GM23338 (cell line): ENCODE measurements at regions not wholly inside any gene's neighbourhood (a gene's known extent, or its start where the extent isn't known, plus 50 kb on each side); places are given as distances from the start of the nearest gene placed in this dataset.

Source experiments
- ATAC-seq: fragments of 200-7000 bp; cut with Tn5 transposase; 3 replicates; pipeline ENCODE4 v1.9.1; 2020
- DNase-seq: peaks from one replicate; pipeline ENCODE4 v3.0.0-alpha.2; 2015; ENCODE audit warnings: low spot score
- H2AFZ ChIP-seq: fragments of 200-600 bp; sonication (generic); 2 replicates; pipeline ENCODE4 v1.8.0; 2016; ENCODE audit warnings: antibody characterized with exemption, mild to moderate bottlenecking, moderate library complexity
- H3F3A ChIP-seq: fragments of 200-600 bp; sonication (generic); replicated peaks from 2 replicates; pipeline ENCODE4 v1.8.0; 2017; ENCODE audit warnings: antibody characterized with exemption, mixed run types, low read depth
- H3K27ac ChIP-seq: fragments of 200-600 bp; sonication (generic); 2 replicates; pipeline ENCODE4 v1.6.1; 2016; ENCODE audit warnings: low read depth
- H3K27me3 ChIP-seq: fragments of 200-600 bp; sonication (generic); 2 replicates; pipeline ENCODE4 v1.8.0; 2016; ENCODE audit warnings: mild to moderate bottlenecking, mixed run types, moderate library complexity; ENCODE audit not compliant: insufficient read depth
- H3K36me3 ChIP-seq: fragments of 200-600 bp; sonication (generic); 2 replicates; pipeline ENCODE4 v1.8.0; 2016; ENCODE audit warnings: mild to moderate bottlenecking; ENCODE audit not compliant: insufficient read depth
- H3K4me1 ChIP-seq: fragments of 200-600 bp; sonication (generic); 2 replicates; pipeline ENCODE4 v1.8.0; 2016; ENCODE audit warnings: mild to moderate bottlenecking, moderate library complexity; ENCODE audit not compliant: insufficient read depth
- H3K4me2 ChIP-seq: fragments of 200-600 bp; sonication (generic); 2 replicates; pipeline ENCODE4 v1.7.1; 2017; ENCODE audit warnings: mixed run types
- H3K4me3 ChIP-seq: fragments of 200-600 bp; sonication (generic); 2 replicates; pipeline ENCODE4 v1.6.1; 2016; ENCODE audit warnings: mixed run types
- H3K79me2 ChIP-seq: fragments of 200-600 bp; sonication (generic); replicated peaks from 2 replicates; pipeline ENCODE4 v1.8.0; 2017; ENCODE audit warnings: mild to moderate bottlenecking; ENCODE audit not compliant: insufficient read depth
- H3K9me2 ChIP-seq: fragments of 200-600 bp; sonication (generic); 2 replicates; pipeline ENCODE4 v1.8.0; 2017; ENCODE audit not compliant: insufficient read depth
- H4K20me1 ChIP-seq: fragments of 200-600 bp; sonication (generic); replicated peaks from 2 replicates; pipeline ENCODE4 v1.8.0; 2017; ENCODE audit warnings: mild to moderate bottlenecking; ENCODE audit not compliant: insufficient read depth
- H3K27ac Mint-ChIP-seq: 2 replicates; pipeline ENCODE4 v1.8.0; 2020; ENCODE audit warnings: inconsistent platforms, mild to moderate bottlenecking, moderate library complexity, mixed read lengths
- H3K27me3 Mint-ChIP-seq: 3 replicates; pipeline ENCODE4 v1.8.0; 2022; ENCODE audit warnings: low read depth, mild to moderate bottlenecking, moderate library complexity, mixed read lengths, inconsistent platforms; ENCODE audit not compliant: insufficient read depth, poor library complexity
- H3K36me3 Mint-ChIP-seq: 3 replicates; pipeline ENCODE4 v1.8.0; 2021; ENCODE audit warnings: low read depth, mild to moderate bottlenecking, inconsistent platforms, moderate library complexity, mixed read lengths
- H3K4me1 Mint-ChIP-seq: 3 replicates; pipeline ENCODE4 v1.8.0; 2020; ENCODE audit warnings: mild to moderate bottlenecking, inconsistent platforms, mixed read lengths
- H3K4me3 Mint-ChIP-seq: 3 replicates; pipeline ENCODE4 v1.8.0; 2021; ENCODE audit warnings: moderate library complexity, mild to moderate bottlenecking, inconsistent platforms, mixed read lengths
- H3K9me3 Mint-ChIP-seq: 3 replicates; pipeline ENCODE4 v1.8.0; 2020; ENCODE audit warnings: moderate library complexity, mild to moderate bottlenecking, inconsistent platforms, mixed read lengths
- CREB1 ChIP-seq: fragments of 250-450 bp; sonication (Bioruptor Pico); IDR thresholded peaks from 2 replicates; pipeline ENCODE4 v1.5.0; 2020; ENCODE audit warnings: low read depth, mild to moderate bottlenecking, moderate library complexity
- EZH2 ChIP-seq: fragments of 200-600 bp; sonication (generic); IDR thresholded peaks from one replicate; pipeline ENCODE4 v1.8.0; 2017; ENCODE audit warnings: antibody characterized with exemption, mild to moderate bottlenecking, low read depth; ENCODE audit not compliant: unreplicated experiment
- EZH2phosphoT487 ChIP-seq: fragments of 200-600 bp; sonication (generic); IDR thresholded peaks from one replicate; pipeline ENCODE4 v1.8.1; 2018; ENCODE audit warnings: antibody characterized with exemption; ENCODE audit not compliant: unreplicated experiment
- JUNB ChIP-seq: IDR thresholded peaks from one replicate; pipeline ENCODE4 v1.6.1; 2016; ENCODE audit warnings: antibody characterized with exemption; ENCODE audit not compliant: unreplicated experiment
- POLR2AphosphoS5 ChIP-seq: IDR thresholded peaks from 2 replicates; pipeline ENCODE4 v1.6.1; 2016; ENCODE audit warnings: antibody characterized with exemption, low read depth
- STAT1 ChIP-seq: IDR thresholded peaks from one replicate; pipeline ENCODE4 v1.6.1; 2016; ENCODE audit warnings: antibody characterized with exemption; ENCODE audit not compliant: unreplicated experiment
- ZNF114 ChIP-seq: fragments of 250-450 bp; sonication (Bioruptor Pico); IDR thresholded peaks from 2 replicates; pipeline ENCODE4 v1.5.0; 2020; ENCODE audit warnings: mild to moderate bottlenecking, moderate library complexity
- ZNF331 ChIP-seq: fragments of 250-450 bp; sonication (Bioruptor Pico); IDR thresholded peaks from 2 replicates; pipeline ENCODE4 v1.5.0; 2020; ENCODE audit warnings: low read depth, mild to moderate bottlenecking, moderate library complexity
- TF ChIP-seq, protein P1 (sequence below): fragments of 250-450 bp; sonication (Bioruptor Pico); IDR thresholded peaks from 2 replicates; pipeline ENCODE4 v1.5.0; 2020; ENCODE audit warnings: mild to moderate bottlenecking, moderate library complexity
- TF ChIP-seq, protein P2 (sequence below), 2 experiments: fragments of 200-600 bp in 1 of 2; sonication (generic) in 1 of 2; conservative IDR thresholded peaks; 2 replicates each; pipeline versions ENCODE4 v1.5.1 to v1.6.1; 2016 to 2017; ENCODE audit warnings: antibody characterized with exemption in 2 of 2, low read depth in 2 of 2, mild to moderate bottlenecking in 2 of 2, moderate library complexity in 1 of 2
- TF ChIP-seq, protein P3 (sequence below): IDR thresholded peaks from one replicate; pipeline ENCODE4 v1.6.1; 2018; ENCODE audit warnings: antibody characterized with exemption; ENCODE audit not compliant: unreplicated experiment

DNA sequence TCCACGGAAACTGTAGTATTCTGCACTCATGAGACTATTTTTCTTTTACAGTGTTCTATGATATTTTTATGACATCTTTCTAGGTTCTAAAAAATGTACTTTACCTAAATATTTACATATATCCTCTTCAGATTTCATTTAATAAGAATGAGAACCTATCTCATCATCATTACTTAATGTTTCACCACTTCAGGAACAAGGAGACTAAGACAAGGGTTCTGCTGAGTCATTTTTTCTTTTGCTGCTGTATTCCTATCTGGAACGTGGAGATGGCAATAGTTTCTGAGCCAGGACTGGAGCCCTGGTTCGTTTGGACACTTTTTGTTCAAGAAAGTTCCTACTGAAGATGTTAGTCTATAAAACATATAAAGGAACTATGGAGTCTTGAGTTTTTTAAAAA lies 258.2 kb upstream of the MAP3K1 start:
- Histone ChIP-seq H3F3A (no peaks in the 10 kb centered on the region), H3K27me3 (no peaks in the 10 kb centered on the region), H4K20me1 (no peaks in the 10 kb centered on the region), H3K79me2 (no peaks in the 10 kb centered on the region), H3K27ac (no peak overlapping the region), H3K4me2 (no peak overlapping the region), H3K9me2 (peaks cover 16% of the 10 kb centered on the region; the same call in 1 of the 2 replicates), H2AFZ (no peak overlapping the region; the same call in 1 of the 2 replicates), H3K36me3 (no peaks in the 10 kb centered on the region), H3K4me1 (no peaks in the 10 kb centered on the region), H3K4me3 (no peak overlapping the region)
- no peak for ATAC-seq
- no peak for DNase-seq
- Mint-ChIP-seq H3K27me3 (no peaks in the 10 kb centered on the region), H3K27ac (no peak overlapping the region), H3K4me3 (no peak overlapping the region), H3K4me1 (no peaks in the 10 kb centered on the region), H3K9me3 (no peaks in the 10 kb centered on the region), H3K36me3 (no peaks in the 10 kb centered on the region)
- no peak for TF ChIP-seq ZNF114 (CRISPR knock-in tag)

DNA sequence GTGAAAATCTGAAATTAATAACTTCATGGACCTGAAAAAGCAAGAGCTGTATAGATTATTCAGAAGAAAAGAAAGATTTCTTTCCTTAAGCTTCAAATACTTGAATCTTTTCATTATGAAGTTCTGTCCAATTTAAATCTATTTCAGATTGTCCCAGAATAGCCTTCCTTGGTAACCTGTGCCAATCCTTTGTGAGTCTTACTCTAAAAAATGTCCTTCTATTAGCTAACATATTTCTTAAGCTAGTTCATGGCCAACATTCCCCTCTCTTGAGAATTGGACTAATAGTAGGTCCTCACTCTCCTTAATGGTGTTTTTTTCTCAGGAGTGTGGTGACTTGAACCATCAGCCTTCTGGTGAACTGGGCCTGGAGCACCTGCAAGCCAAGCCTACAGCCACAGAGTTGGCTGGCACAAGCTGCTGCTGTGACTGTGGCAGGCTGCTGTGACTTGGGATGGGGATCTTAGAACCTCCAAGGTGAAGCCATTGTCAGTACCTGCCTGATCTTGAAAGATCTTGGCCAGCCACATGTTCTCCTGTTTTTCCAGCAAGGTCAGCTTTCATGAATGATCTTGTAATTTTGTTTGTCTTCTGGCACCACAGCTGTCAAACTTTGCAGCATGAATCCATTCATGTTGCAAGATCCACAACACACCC lies 262.6 kb upstream of the MAP3K1 start:
- Mint-ChIP-seq H3K27me3 (no peaks in the 10 kb centered on the region), H3K27ac (no peak overlapping the region), H3K9me3 (no peaks in the 10 kb centered on the region), H3K36me3 (no peaks in the 10 kb centered on the region), H3K4me3 (no peak overlapping the region), H3K4me1 (no peaks in the 10 kb centered on the region)
- H3K4me3 ChIP-seq = no peak overlapping the region
- H3K27me3 ChIP-seq = no peaks in the 10 kb centered on the region
- ATAC-seq = no peak
- no peaks in the 10 kb centered on the region for H3K79me2 ChIP-seq
- peaks cover 9% of the 10 kb centered on the region; the same call in 1 of the 2 replicates for H3K9me2 ChIP-seq
- no peaks in the 10 kb centered on the region for H3F3A ChIP-seq
- no peak overlapping the region for H2AFZ ChIP-seq
- H3K27ac ChIP-seq = no peak overlapping the region
- DNase-seq = no peak
- H3K4me2 ChIP-seq = no peak overlapping the region
- H3K4me1 ChIP-seq = no peaks in the 10 kb centered on the region
- no peaks in the 10 kb centered on the region for H4K20me1 ChIP-seq
- no peaks in the 10 kb centered on the region for H3K36me3 ChIP-seq
- TF ChIP-seq STAT1 (no peak), POLR2AphosphoS5 (no peak), ZNF331 (CRISPR knock-in tag) (no peak), CREB1 (CRISPR knock-in tag) (no peak), EZH2 (no peak), EZH2phosphoT487 (no peak), JUNB (no peak)
- TF ChIP-seq, protein P1, sequence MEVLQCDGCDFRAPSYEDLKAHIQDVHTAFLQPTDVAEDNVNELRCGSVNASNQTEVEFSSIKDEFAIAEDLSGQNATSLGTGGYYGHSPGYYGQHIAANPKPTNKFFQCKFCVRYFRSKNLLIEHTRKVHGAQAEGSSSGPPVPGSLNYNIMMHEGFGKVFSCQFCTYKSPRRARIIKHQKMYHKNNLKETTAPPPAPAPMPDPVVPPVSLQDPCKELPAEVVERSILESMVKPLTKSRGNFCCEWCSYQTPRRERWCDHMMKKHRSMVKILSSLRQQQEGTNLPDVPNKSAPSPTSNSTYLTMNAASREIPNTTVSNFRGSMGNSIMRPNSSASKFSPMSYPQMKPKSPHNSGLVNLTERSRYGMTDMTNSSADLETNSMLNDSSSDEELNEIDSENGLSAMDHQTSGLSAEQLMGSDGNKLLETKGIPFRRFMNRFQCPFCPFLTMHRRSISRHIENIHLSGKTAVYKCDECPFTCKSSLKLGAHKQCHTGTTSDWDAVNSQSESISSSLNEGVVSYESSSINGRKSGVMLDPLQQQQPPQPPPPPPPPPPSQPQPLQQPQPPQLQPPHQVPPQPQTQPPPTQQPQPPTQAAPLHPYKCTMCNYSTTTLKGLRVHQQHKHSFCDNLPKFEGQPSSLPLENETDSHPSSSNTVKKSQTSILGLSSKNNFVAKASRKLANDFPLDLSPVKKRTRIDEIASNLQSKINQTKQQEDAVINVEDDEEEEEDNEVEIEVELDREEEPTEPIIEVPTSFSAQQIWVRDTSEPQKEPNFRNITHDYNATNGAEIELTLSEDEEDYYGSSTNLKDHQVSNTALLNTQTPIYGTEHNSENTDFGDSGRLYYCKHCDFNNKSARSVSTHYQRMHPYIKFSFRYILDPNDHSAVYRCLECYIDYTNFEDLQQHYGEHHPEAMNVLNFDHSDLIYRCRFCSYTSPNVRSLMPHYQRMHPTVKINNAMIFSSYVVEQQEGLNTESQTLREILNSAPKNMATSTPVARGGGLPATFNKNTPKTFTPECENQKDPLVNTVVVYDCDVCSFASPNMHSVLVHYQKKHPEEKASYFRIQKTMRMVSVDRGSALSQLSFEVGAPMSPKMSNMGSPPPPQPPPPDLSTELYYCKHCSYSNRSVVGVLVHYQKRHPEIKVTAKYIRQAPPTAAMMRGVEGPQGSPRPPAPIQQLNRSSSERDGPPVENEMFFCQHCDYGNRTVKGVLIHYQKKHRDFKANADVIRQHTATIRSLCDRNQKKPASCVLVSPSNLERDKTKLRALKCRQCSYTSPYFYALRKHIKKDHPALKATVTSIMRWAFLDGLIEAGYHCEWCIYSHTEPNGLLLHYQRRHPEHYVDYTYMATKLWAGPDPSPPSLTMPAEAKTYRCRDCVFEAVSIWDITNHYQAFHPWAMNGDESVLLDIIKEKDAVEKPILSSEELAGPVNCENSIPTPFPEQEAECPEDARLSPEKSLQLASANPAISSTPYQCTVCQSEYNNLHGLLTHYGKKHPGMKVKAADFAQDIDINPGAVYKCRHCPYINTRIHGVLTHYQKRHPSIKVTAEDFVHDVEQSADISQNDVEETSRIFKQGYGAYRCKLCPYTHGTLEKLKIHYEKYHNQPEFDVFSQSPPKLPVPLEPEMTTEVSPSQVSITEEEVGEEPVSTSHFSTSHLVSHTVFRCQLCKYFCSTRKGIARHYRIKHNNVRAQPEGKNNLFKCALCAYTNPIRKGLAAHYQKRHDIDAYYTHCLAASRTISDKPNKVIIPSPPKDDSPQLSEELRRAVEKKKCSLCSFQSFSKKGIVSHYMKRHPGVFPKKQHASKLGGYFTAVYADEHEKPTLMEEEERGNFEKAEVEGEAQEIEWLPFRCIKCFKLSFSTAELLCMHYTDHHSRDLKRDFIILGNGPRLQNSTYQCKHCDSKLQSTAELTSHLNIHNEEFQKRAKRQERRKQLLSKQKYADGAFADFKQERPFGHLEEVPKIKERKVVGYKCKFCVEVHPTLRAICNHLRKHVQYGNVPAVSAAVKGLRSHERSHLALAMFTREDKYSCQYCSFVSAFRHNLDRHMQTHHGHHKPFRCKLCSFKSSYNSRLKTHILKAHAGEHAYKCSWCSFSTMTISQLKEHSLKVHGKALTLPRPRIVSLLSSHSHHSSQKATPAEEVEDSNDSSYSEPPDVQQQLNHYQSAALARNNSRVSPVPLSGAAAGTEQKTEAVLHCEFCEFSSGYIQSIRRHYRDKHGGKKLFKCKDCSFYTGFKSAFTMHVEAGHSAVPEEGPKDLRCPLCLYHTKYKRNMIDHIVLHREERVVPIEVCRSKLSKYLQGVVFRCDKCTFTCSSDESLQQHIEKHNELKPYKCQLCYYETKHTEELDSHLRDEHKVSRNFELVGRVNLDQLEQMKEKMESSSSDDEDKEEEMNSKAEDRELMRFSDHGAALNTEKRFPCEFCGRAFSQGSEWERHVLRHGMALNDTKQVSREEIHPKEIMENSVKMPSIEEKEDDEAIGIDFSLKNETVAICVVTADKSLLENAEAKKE = no peak
- TF ChIP-seq, protein P2, sequence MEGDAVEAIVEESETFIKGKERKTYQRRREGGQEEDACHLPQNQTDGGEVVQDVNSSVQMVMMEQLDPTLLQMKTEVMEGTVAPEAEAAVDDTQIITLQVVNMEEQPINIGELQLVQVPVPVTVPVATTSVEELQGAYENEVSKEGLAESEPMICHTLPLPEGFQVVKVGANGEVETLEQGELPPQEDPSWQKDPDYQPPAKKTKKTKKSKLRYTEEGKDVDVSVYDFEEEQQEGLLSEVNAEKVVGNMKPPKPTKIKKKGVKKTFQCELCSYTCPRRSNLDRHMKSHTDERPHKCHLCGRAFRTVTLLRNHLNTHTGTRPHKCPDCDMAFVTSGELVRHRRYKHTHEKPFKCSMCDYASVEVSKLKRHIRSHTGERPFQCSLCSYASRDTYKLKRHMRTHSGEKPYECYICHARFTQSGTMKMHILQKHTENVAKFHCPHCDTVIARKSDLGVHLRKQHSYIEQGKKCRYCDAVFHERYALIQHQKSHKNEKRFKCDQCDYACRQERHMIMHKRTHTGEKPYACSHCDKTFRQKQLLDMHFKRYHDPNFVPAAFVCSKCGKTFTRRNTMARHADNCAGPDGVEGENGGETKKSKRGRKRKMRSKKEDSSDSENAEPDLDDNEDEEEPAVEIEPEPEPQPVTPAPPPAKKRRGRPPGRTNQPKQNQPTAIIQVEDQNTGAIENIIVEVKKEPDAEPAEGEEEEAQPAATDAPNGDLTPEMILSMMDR (conservative IDR thresholded peaks at IDR 0.05; ENCODE audit: low read depth in 2 of 2) = no peak
- TF ChIP-seq, protein P3, sequence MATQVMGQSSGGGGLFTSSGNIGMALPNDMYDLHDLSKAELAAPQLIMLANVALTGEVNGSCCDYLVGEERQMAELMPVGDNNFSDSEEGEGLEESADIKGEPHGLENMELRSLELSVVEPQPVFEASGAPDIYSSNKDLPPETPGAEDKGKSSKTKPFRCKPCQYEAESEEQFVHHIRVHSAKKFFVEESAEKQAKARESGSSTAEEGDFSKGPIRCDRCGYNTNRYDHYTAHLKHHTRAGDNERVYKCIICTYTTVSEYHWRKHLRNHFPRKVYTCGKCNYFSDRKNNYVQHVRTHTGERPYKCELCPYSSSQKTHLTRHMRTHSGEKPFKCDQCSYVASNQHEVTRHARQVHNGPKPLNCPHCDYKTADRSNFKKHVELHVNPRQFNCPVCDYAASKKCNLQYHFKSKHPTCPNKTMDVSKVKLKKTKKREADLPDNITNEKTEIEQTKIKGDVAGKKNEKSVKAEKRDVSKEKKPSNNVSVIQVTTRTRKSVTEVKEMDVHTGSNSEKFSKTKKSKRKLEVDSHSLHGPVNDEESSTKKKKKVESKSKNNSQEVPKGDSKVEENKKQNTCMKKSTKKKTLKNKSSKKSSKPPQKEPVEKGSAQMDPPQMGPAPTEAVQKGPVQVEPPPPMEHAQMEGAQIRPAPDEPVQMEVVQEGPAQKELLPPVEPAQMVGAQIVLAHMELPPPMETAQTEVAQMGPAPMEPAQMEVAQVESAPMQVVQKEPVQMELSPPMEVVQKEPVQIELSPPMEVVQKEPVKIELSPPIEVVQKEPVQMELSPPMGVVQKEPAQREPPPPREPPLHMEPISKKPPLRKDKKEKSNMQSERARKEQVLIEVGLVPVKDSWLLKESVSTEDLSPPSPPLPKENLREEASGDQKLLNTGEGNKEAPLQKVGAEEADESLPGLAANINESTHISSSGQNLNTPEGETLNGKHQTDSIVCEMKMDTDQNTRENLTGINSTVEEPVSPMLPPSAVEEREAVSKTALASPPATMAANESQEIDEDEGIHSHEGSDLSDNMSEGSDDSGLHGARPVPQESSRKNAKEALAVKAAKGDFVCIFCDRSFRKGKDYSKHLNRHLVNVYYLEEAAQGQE = no peak
